ENCODE measurements at regions not wholly inside any gene's neighbourhood (a gene's known extent, or its start where the extent isn't known, plus 50 kb on each side); places are given as distances from the start of the nearest gene placed in this dataset.

- TF ChIP-seq ZNF274 (IDR thresholded peaks at IDR 0.05; ENCODE audit: low read depth, low read length) = no peak
- no peak overlapping the region for H3K4me3 ChIP-seq (ENCODE audit: low read length)
Measured at GRCh38 chr5:98416541-98416940, 356.9 kb upstream of the RGMB start.

- TF ChIP-seq ZNF274 (IDR thresholded peaks at IDR 0.05; ENCODE audit: low read depth, low read length) = no peak
- no peak overlapping the region for H3K4me3 ChIP-seq (ENCODE audit: low read length)
Measured at GRCh38 chr5:98419825-98420224, 353.6 kb upstream of the RGMB start.

GRCh38 chr5:98424681-98425450 is 348.6 kb upstream of the RGMB start:
- no peak for TF ChIP-seq ZNF274 (IDR thresholded peaks at IDR 0.05; ENCODE audit: low read depth, low read length)
- no peak overlapping the region for H3K4me3 ChIP-seq (ENCODE audit: low read length)

- TF ChIP-seq ZNF274 (IDR thresholded peaks at IDR 0.05; ENCODE audit: low read depth, low read length) = no peak
- H3K4me3 ChIP-seq (ENCODE audit: low read length) = no peak overlapping the region
Measured at GRCh38 chr5:98425640-98426039, 347.8 kb upstream of the RGMB start.

- no peak for TF ChIP-seq ZNF274 (IDR thresholded peaks at IDR 0.05; ENCODE audit: low read depth, low read length)
- H3K4me3 ChIP-seq (ENCODE audit: low read length) = no peak overlapping the region
Measured at GRCh38 chr5:98428806-98429205, 344.7 kb upstream of the RGMB start.

- H3K4me3 ChIP-seq (ENCODE audit: low read length) = no peak overlapping the region
Measured at GRCh38 chr5:98432378-98432777, 341.1 kb upstream of the RGMB start.

GRCh38 chr5:98433022-98433421 is 340.4 kb upstream of the RGMB start:
- TF ChIP-seq ZNF274 (IDR thresholded peaks at IDR 0.05; ENCODE audit: low read depth, low read length) = no peak
- no peak overlapping the region for H3K4me3 ChIP-seq (ENCODE audit: low read length)

More at GRCh38 chr5:98432378-98432777, 341.1 kb upstream of the RGMB start:
- TF ChIP-seq ZNF274 (IDR thresholded peaks at IDR 0.05; ENCODE audit: low read depth, low read length) = no peak

- no peak overlapping the region for H3K4me3 ChIP-seq (ENCODE audit: low read length)
- no peak for TF ChIP-seq ZNF274 (IDR thresholded peaks at IDR 0.05; ENCODE audit: low read depth, low read length)
Measured at GRCh38 chr5:98433673-98434072, 339.8 kb upstream of the RGMB start.

GRCh38 chr5:98436667-98437066 is 336.8 kb upstream of the RGMB start:
- H3K4me3 ChIP-seq (ENCODE audit: low read length) = no peak overlapping the region
- no peak for TF ChIP-seq ZNF274 (IDR thresholded peaks at IDR 0.05; ENCODE audit: low read depth, low read length)

GRCh38 chr5:98442448-98442847 is 331.0 kb upstream of the RGMB start:
- H3K4me3 ChIP-seq (ENCODE audit: low read length) = no peak overlapping the region
- no peak for TF ChIP-seq ZNF274 (IDR thresholded peaks at IDR 0.05; ENCODE audit: low read depth, low read length)

GRCh38 chr5:98443881-98444280 is 329.6 kb upstream of the RGMB start:
- TF ChIP-seq ZNF274 (IDR thresholded peaks at IDR 0.05; ENCODE audit: low read depth, low read length) = no peak
- no peak overlapping the region for H3K4me3 ChIP-seq (ENCODE audit: low read length)

GRCh38 chr5:98453296-98453695 is 320.2 kb upstream of the RGMB start:
- TF ChIP-seq ZNF274 (IDR thresholded peaks at IDR 0.05; ENCODE audit: low read depth, low read length) = no peak
- no peak overlapping the region for H3K4me3 ChIP-seq (ENCODE audit: low read length)

- TF ChIP-seq ZNF274 (IDR thresholded peaks at IDR 0.05; ENCODE audit: low read depth, low read length) = no peak
Measured at GRCh38 chr5:98454407-98454806, 319.1 kb upstream of the RGMB start.

GRCh38 chr5:98454904-98455303 is 318.6 kb upstream of the RGMB start:
- no peak for TF ChIP-seq ZNF274 (IDR thresholded peaks at IDR 0.05; ENCODE audit: low read depth, low read length)
- no peak overlapping the region for H3K4me3 ChIP-seq (ENCODE audit: low read length)

More at GRCh38 chr5:98454407-98454806, 319.1 kb upstream of the RGMB start:
- H3K4me3 ChIP-seq (ENCODE audit: low read length) = no peak overlapping the region

- no peak for TF ChIP-seq ZNF274 (IDR thresholded peaks at IDR 0.05; ENCODE audit: low read depth, low read length)
- no peak overlapping the region for H3K4me3 ChIP-seq (ENCODE audit: low read length)
Measured at GRCh38 chr5:98455665-98456064, 317.8 kb upstream of the RGMB start.

GRCh38 chr5:98458004-98458403 is 315.5 kb upstream of the RGMB start:
- H3K4me3 ChIP-seq (ENCODE audit: low read length) = no peak overlapping the region
- no peak for TF ChIP-seq ZNF274 (IDR thresholded peaks at IDR 0.05; ENCODE audit: low read depth, low read length)
